ENCODE measurements at regions not wholly inside any gene's neighbourhood (a gene's known extent, or its start where the extent isn't known, plus 50 kb on each side); places are given as distances from the start of the nearest gene placed in this dataset.

DNA sequence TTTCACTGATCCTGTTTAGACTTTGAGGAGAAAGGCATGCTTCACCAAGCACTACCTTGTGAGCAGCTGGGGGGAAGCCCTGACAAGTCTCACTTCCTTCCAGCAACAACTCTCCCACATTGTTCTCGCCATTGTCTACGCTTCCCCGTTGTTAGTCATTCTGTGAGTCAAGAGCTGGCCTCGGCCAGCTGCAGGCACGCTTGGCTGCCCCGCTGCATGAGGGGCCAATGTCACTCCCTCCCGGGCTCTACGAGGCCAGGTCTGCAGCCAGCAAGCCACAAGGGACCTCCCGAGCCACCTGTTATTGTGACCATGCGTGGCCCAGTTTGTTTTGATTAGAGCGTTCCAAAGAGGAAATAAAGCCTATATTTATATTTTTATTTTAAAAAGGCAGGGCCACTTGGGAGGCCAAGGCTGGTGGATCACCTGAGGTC is 220.9 kb downstream of the FOXO1 start:
- H3K27me3 ChIP-seq (ENCODE audit: control insufficient read depth, low read length), result no peaks in the 10 kb centered on the region
- H3F3A ChIP-seq (ENCODE audit: control insufficient read depth, insufficient read depth), result peaks cover 10% of the 10 kb centered on the region
- H3K4me3 ChIP-seq (ENCODE audit: low read length), result peak overlapping the region; percentile 34
- peak overlapping the region; percentile 58 for H3K4me2 ChIP-seq (ENCODE audit: low read length)
- TF ChIP-seq EZH2phosphoT487 (IDR thresholded peaks at IDR 0.05; ENCODE audit: borderline replicate concordance, low read length), result no peak
- H4K20me1 ChIP-seq (ENCODE audit: control insufficient read depth, insufficient read depth, low read depth, low read length), result no peaks in the 10 kb centered on the region
- H3K9me2 ChIP-seq (replicated peaks; ENCODE audit: control insufficient read depth, low read length), result no peaks in the 10 kb centered on the region
- 0 out of 2 replicates have a peak, but pooled peaks cover 2% of the 10 kb centered on the region for H3K79me2 ChIP-seq (ENCODE audit: control insufficient read depth, low read length)
- H3K4me1 ChIP-seq (ENCODE audit: control insufficient read depth, low read length), result peaks cover 89% of the 10 kb centered on the region
- peak overlapping the region; percentile 89 for H3K27ac ChIP-seq (ENCODE audit: low read depth, low read length)
- peaks cover 11% of the 10 kb centered on the region; the same call in 1 of the 2 replicates for H3K9me3 ChIP-seq (ENCODE audit: control insufficient read depth, insufficient read depth, low read length)
- H3K36me3 ChIP-seq (ENCODE audit: control insufficient read depth, low read length), result peaks cover 13% of the 10 kb centered on the region

DNA sequence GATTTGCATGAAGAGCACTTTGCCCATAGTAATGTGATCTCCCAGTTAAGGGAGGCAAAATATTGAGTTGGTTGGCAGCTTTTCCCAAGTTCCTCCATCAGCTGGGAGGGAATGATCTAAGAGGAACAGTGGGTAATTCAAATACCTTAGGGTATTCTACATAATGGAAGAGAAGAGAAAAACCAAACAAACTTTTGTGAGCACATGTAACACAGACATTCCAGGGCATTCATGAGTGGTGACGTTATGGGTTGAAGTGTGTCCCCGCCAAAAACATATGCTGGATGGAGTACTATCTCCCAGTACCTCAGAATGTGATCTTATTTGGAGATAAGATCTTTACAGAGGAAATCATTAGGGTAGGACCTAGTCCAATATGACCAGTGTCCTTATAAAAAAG is 220.1 kb downstream of the FOXO1 start:
- Histone ChIP-seq H3K4me2 (ENCODE audit: low read length) (peak overlapping the region; percentile 58), H3K9me2 (replicated peaks; ENCODE audit: control insufficient read depth, low read length) (no peaks in the 10 kb centered on the region), H3F3A (ENCODE audit: control insufficient read depth, insufficient read depth) (peaks cover 10% of the 10 kb centered on the region), H4K20me1 (ENCODE audit: control insufficient read depth, insufficient read depth, low read depth, low read length) (no peaks in the 10 kb centered on the region), H3K79me2 (ENCODE audit: control insufficient read depth, low read length) (0 out of 2 replicates have a peak, but pooled peaks cover 2% of the 10 kb centered on the region), H3K27me3 (ENCODE audit: control insufficient read depth, low read length) (no peaks in the 10 kb centered on the region), H3K4me1 (ENCODE audit: control insufficient read depth, low read length) (peaks cover 89% of the 10 kb centered on the region), H3K9me3 (ENCODE audit: control insufficient read depth, insufficient read depth, low read length) (peaks cover 11% of the 10 kb centered on the region; the same call in 1 of the 2 replicates), H3K4me3 (ENCODE audit: low read length) (peak overlapping the region; percentile 51), H3K36me3 (ENCODE audit: control insufficient read depth, low read length) (peaks cover 13% of the 10 kb centered on the region), H3K27ac (ENCODE audit: low read depth, low read length) (peak overlapping the region; percentile 82)
- TF ChIP-seq, protein P1, sequence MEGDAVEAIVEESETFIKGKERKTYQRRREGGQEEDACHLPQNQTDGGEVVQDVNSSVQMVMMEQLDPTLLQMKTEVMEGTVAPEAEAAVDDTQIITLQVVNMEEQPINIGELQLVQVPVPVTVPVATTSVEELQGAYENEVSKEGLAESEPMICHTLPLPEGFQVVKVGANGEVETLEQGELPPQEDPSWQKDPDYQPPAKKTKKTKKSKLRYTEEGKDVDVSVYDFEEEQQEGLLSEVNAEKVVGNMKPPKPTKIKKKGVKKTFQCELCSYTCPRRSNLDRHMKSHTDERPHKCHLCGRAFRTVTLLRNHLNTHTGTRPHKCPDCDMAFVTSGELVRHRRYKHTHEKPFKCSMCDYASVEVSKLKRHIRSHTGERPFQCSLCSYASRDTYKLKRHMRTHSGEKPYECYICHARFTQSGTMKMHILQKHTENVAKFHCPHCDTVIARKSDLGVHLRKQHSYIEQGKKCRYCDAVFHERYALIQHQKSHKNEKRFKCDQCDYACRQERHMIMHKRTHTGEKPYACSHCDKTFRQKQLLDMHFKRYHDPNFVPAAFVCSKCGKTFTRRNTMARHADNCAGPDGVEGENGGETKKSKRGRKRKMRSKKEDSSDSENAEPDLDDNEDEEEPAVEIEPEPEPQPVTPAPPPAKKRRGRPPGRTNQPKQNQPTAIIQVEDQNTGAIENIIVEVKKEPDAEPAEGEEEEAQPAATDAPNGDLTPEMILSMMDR (IDR thresholded peaks at IDR 0.05; ENCODE audit: low read depth, low read length, poor library complexity, severe bottlenecking), result no peak
- TF ChIP-seq EZH2phosphoT487 (IDR thresholded peaks at IDR 0.05; ENCODE audit: borderline replicate concordance, low read length), result no peak

DNA sequence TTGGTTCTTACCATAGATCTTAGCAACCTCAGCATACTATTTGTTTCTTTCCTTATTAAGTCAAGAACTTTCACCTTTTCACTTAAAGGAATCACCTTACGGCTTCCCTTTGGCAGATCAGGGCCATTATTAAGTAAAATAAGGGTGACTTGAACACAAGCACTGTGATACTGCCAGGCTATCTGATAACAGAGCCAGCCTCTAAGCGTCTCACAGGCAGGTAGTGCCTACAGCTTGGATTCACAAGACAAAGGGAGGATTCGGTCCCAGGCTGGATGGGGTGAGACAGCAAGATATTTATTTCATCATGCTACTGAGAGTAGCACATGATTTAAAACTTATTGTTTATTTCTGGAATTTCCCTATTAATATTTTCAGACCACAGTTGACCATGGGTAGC is 218.6 kb downstream of the FOXO1 start:
- Histone ChIP-seq H3K27ac (ENCODE audit: low read depth, low read length) (peak overlapping the region; percentile 82), H3K4me2 (ENCODE audit: low read length) (peak overlapping the region; percentile 32), H3K9me2 (replicated peaks; ENCODE audit: control insufficient read depth, low read length) (no peaks in the 10 kb centered on the region), H3K79me2 (ENCODE audit: control insufficient read depth, low read length) (0 out of 2 replicates have a peak, but pooled peaks cover 2% of the 10 kb centered on the region), H3K36me3 (ENCODE audit: control insufficient read depth, low read length) (peaks cover 13% of the 10 kb centered on the region), H3K4me1 (ENCODE audit: control insufficient read depth, low read length) (peaks cover 91% of the 10 kb centered on the region), H3K4me3 (ENCODE audit: low read length) (no peak overlapping the region; the same call in 1 of the 2 replicates), H4K20me1 (ENCODE audit: control insufficient read depth, insufficient read depth, low read depth, low read length) (no peaks in the 10 kb centered on the region), H3F3A (ENCODE audit: control insufficient read depth, insufficient read depth) (peaks cover 6% of the 10 kb centered on the region; the same call in 1 of the 2 replicates), H3K9me3 (ENCODE audit: control insufficient read depth, insufficient read depth, low read length) (peaks cover 11% of the 10 kb centered on the region; the same call in 1 of the 2 replicates), H3K27me3 (ENCODE audit: control insufficient read depth, low read length) (no peaks in the 10 kb centered on the region)
- no peak for TF ChIP-seq EZH2phosphoT487 (IDR thresholded peaks at IDR 0.05; ENCODE audit: borderline replicate concordance, low read length)
- TF ChIP-seq, protein P1 (IDR thresholded peaks at IDR 0.05; ENCODE audit: low read depth, low read length, poor library complexity, severe bottlenecking), result no peak

DNA sequence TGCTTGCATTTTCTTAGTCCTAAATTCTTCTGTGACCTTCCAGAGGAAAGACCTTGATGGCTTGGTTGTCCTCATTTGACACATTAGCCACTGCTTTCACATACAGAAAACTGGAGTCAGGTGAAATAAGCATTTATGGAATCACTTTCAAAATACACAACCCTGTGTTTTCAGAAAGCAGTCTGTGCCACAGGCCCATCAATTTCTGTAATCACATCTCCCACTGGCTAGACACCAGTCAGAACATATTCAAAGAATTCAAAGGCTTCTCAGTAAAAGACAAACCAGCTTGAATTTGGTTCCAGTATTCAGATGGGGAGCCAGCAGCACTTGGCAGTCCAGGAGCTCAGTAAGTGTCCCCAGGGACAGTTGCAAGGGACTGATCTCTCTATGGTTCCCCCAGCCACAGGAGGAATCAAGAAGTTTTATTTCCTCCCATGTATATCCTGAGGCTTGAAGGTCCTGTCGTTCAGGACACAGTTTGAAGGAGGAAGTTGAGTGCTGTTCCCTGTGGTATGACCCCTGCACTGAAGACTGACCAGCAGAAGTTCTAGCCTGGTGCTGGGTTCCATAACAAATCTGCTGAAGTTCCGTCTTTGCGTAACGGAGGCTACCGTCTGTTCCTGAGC is 214.3 kb downstream of the FOXO1 start:
- no peaks in the 10 kb centered on the region for H3K27me3 ChIP-seq (ENCODE audit: control insufficient read depth, low read length)
- H3K36me3 ChIP-seq (ENCODE audit: control insufficient read depth, low read length), result peaks cover 10% of the 10 kb centered on the region
- H4K20me1 ChIP-seq (ENCODE audit: control insufficient read depth, insufficient read depth, low read depth, low read length), result no peaks in the 10 kb centered on the region
- peaks cover 3% of the 10 kb centered on the region; the same call in 1 of the 2 replicates for H3F3A ChIP-seq (ENCODE audit: control insufficient read depth, insufficient read depth)
- peaks cover 83% of the 10 kb centered on the region for H3K4me1 ChIP-seq (ENCODE audit: control insufficient read depth, low read length)
- peak overlapping the region; percentile 29 for H3K27ac ChIP-seq (ENCODE audit: low read depth, low read length)
- no peaks in the 10 kb centered on the region for H3K79me2 ChIP-seq (ENCODE audit: control insufficient read depth, low read length)
- H3K4me3 ChIP-seq (ENCODE audit: low read length), result peak overlapping the region; percentile 9
- TF ChIP-seq EZH2phosphoT487 (IDR thresholded peaks at IDR 0.05; ENCODE audit: borderline replicate concordance, low read length), result no peak
- TF ChIP-seq, protein P1 (IDR thresholded peaks at IDR 0.05; ENCODE audit: low read depth, low read length, poor library complexity, severe bottlenecking), result no peak
- H3K9me3 ChIP-seq (ENCODE audit: control insufficient read depth, insufficient read depth, low read length), result peaks cover 11% of the 10 kb centered on the region; the same call in 1 of the 2 replicates
- peak overlapping the region; percentile 45 for H3K4me2 ChIP-seq (ENCODE audit: low read length)
- no peaks in the 10 kb centered on the region for H3K9me2 ChIP-seq (replicated peaks; ENCODE audit: control insufficient read depth, low read length)
